WTC11 (cell line): ENCODE measurements at regions not wholly inside any gene's neighbourhood (a gene's known extent, or its start where the extent isn't known, plus 50 kb on each side); places are given as distances from the start of the nearest gene placed in this dataset.

ENCODE experiments used
- ARID4B ChIP-seq: sonication (generic); formaldehyde crosslinking; IDR thresholded peaks from 2 replicates; pipeline ENCODE4 v1.8.0; 2023; ENCODE audit warnings: missing genetic modification reagents, mild to moderate bottlenecking, borderline replicate concordance
- ESRRA ChIP-seq: sonication (generic); formaldehyde crosslinking; IDR thresholded peaks from 2 replicates; pipeline ENCODE4 v1.8.1; 2022; ENCODE audit warnings: mild to moderate bottlenecking, missing genetic modification reagents, borderline replicate concordance
- FOXK1 ChIP-seq: sonication (generic); formaldehyde crosslinking; IDR thresholded peaks from 2 replicates; pipeline ENCODE4 v1.8.0; 2022; ENCODE audit warnings: mild to moderate bottlenecking, moderate library complexity, missing genetic modification reagents
- FOXP1 ChIP-seq: sonication (generic); formaldehyde crosslinking; IDR thresholded peaks from 2 replicates; pipeline ENCODE4 v1.8.0; 2022; ENCODE audit warnings: missing genetic modification reagents, mild to moderate bottlenecking, moderate library complexity, borderline replicate concordance
- IRF2 ChIP-seq: sonication (generic); formaldehyde crosslinking; IDR thresholded peaks from 2 replicates; pipeline ENCODE4 v1.8.0; 2022; ENCODE audit warnings: low read depth, missing genetic modification reagents, borderline replicate concordance
- JUN ChIP-seq: sonication (generic); formaldehyde crosslinking; IDR thresholded peaks from 2 replicates; pipeline ENCODE4 v1.8.0; 2023; ENCODE audit warnings: mild to moderate bottlenecking, missing genetic modification reagents
- KAT7 ChIP-seq: sonication (generic); formaldehyde crosslinking; IDR thresholded peaks from 2 replicates; pipeline ENCODE4 v1.8.1; 2023; ENCODE audit warnings: missing genetic modification reagents, mild to moderate bottlenecking, borderline replicate concordance
- MXD4 ChIP-seq: fragments of 250-450 bp; sonication (Bioruptor Pico); IDR thresholded peaks from 2 replicates; pipeline ENCODE4 v1.8.0; 2021; ENCODE audit warnings: mild to moderate bottlenecking, moderate library complexity, borderline replicate concordance
- USF2 ChIP-seq: sonication (generic); formaldehyde crosslinking; IDR thresholded peaks from 2 replicates; pipeline ENCODE4 v1.8.1; 2023; ENCODE audit warnings: mild to moderate bottlenecking, missing genetic modification reagents, moderate library complexity
- ZNF512 ChIP-seq: sonication (generic); formaldehyde crosslinking; IDR thresholded peaks from 2 replicates; pipeline ENCODE4 v1.8.1; 2022; ENCODE audit warnings: missing genetic modification reagents, borderline replicate concordance
- TF ChIP-seq, protein P1 (sequence below): fragments of 200-600 bp; IDR thresholded peaks from 2 replicates; pipeline ENCODE4 v1.8.0; 2022; ENCODE audit warnings: antibody characterized with exemption
- TF ChIP-seq, protein P2 (sequence below): sonication (generic); formaldehyde crosslinking; IDR thresholded peaks from 2 replicates; pipeline ENCODE4 v1.8.0; 2022; ENCODE audit warnings: mild to moderate bottlenecking, missing genetic modification reagents

DNA sequence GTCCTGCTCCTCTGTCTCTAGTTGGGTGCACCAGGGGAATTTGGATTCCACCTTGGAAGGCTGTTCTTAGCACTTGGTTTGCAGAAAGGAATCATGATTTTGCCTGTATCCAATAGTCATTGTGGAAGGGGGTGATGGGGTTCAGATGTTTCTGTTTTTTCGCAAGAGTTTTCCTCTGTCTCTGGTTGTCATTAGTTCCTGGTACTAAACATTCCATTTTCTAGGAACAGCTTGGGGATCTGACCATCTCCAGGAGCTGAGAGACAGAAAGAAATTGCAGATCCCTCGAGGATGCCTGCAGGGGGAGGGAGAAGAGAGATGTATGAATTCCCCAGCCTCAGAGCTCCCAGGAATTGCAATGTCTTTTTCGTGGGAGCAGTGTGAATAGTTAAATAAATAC lies 70.9 kb downstream of the CYTL1 start:
- TF ChIP-seq KAT7 (CRISPR knock-in tag): no peak
- TF ChIP-seq, protein P1, sequence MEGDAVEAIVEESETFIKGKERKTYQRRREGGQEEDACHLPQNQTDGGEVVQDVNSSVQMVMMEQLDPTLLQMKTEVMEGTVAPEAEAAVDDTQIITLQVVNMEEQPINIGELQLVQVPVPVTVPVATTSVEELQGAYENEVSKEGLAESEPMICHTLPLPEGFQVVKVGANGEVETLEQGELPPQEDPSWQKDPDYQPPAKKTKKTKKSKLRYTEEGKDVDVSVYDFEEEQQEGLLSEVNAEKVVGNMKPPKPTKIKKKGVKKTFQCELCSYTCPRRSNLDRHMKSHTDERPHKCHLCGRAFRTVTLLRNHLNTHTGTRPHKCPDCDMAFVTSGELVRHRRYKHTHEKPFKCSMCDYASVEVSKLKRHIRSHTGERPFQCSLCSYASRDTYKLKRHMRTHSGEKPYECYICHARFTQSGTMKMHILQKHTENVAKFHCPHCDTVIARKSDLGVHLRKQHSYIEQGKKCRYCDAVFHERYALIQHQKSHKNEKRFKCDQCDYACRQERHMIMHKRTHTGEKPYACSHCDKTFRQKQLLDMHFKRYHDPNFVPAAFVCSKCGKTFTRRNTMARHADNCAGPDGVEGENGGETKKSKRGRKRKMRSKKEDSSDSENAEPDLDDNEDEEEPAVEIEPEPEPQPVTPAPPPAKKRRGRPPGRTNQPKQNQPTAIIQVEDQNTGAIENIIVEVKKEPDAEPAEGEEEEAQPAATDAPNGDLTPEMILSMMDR: no peak
- TF ChIP-seq FOXP1 (CRISPR knock-in tag): no peak
- TF ChIP-seq ZNF512 (CRISPR knock-in tag): no peak
- no peak for TF ChIP-seq JUN (CRISPR knock-in tag)
- no peak for TF ChIP-seq USF2 (CRISPR knock-in tag)
- no peak for TF ChIP-seq MXD4 (CRISPR knock-in tag)
- TF ChIP-seq, protein P2, sequence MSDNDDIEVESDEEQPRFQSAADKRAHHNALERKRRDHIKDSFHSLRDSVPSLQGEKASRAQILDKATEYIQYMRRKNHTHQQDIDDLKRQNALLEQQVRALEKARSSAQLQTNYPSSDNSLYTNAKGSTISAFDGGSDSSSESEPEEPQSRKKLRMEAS (CRISPR knock-in tag): no peak
- no peak for TF ChIP-seq ARID4B (CRISPR knock-in tag)
- no peak for TF ChIP-seq FOXK1
- no peak for TF ChIP-seq IRF2 (CRISPR knock-in tag)
- no peak for TF ChIP-seq ESRRA (CRISPR knock-in tag)
